Neuronal stem cell (in vitro differentiated cells): ENCODE measurements at regions not wholly inside any gene's neighbourhood (a gene's known extent, or its start where the extent isn't known, plus 50 kb on each side); places are given as distances from the start of the nearest gene placed in this dataset.

Source experiments
- DNase-seq: peaks from one replicate; pipeline ENCODE4 v3.0.0-alpha.2; 2013; ENCODE audit warnings: low spot score
- H2AFZ ChIP-seq: one replicate; pipeline ENCODE4 v1.6.1; 2013; ENCODE audit warnings: mild to moderate bottlenecking, low read length, inconsistent platforms
- H2AK5ac ChIP-seq: 2 replicates; pipeline ENCODE4 v1.6.1; 2013; ENCODE audit warnings: low read depth, mild to moderate bottlenecking, inconsistent platforms, low read length, moderate library complexity, mixed read lengths
- H2BK120ac ChIP-seq: 2 replicates; pipeline ENCODE4 v1.6.1; 2013; ENCODE audit warnings: low read depth, mild to moderate bottlenecking, inconsistent platforms, low read length, moderate library complexity, mixed read lengths
- H2BK12ac ChIP-seq: one replicate; pipeline ENCODE4 v1.6.1; 2013; ENCODE audit warnings: low read length, inconsistent platforms
- H2BK15ac ChIP-seq: 2 replicates; pipeline ENCODE4 v1.6.1; 2013; ENCODE audit warnings: mild to moderate bottlenecking, low read length, inconsistent platforms, mixed read lengths
- H2BK5ac ChIP-seq: one replicate; pipeline ENCODE4 v1.6.1; 2013; ENCODE audit warnings: inconsistent platforms, mild to moderate bottlenecking, low read length, moderate library complexity
- H3K14ac ChIP-seq: one replicate; pipeline ENCODE4 v1.6.1; 2013; ENCODE audit warnings: low read length, inconsistent platforms
- H3K18ac ChIP-seq: 2 replicates; pipeline ENCODE4 v1.6.1; 2013; ENCODE audit warnings: low read length, inconsistent platforms
- H3K23ac ChIP-seq: 2 replicates; pipeline ENCODE4 v1.6.1; 2013; ENCODE audit warnings: low read depth, mild to moderate bottlenecking, mixed read lengths, low read length, inconsistent platforms; ENCODE audit not compliant: poor library complexity
- H3K27ac ChIP-seq: replicated peaks from 3 replicates; pipeline ENCODE4 v1.5.1; 2013; ENCODE audit warnings: low read length, inconsistent platforms
- H3K27me3 ChIP-seq, 3 experiments: 2 replicates each; pipeline ENCODE4 v1.6.1; 2013; ENCODE audit warnings: low read length in 3 of 3, mild to moderate bottlenecking in 2 of 3, inconsistent platforms in 1 of 3, low read depth in 1 of 3, mixed read lengths in 1 of 3, moderate library complexity in 1 of 3; ENCODE audit not compliant: control insufficient read depth in 3 of 3, insufficient read depth in 3 of 3
- H3K36me3 ChIP-seq, 2 donors: replicated peaks in 1 of 2; 2 replicates each; pipeline ENCODE4 v1.6.1; 2013; ENCODE audit warnings: low read length in 2 of 2; ENCODE audit not compliant: control insufficient read depth in 2 of 2, insufficient read depth in 2 of 2
- H3K4ac ChIP-seq: 2 replicates; pipeline ENCODE4 v1.6.1; 2013; ENCODE audit warnings: inconsistent platforms, mild to moderate bottlenecking, low read length, moderate library complexity
- H3K4me1 ChIP-seq, 2 donors: 1 replicate in 1 of 2; 2 replicates in 1 of 2; pipeline ENCODE4 v1.6.1; 2013; ENCODE audit warnings: low read length in 2 of 2, low read depth in 1 of 2; ENCODE audit not compliant: control insufficient read depth in 2 of 2, insufficient read depth in 1 of 2
- H3K4me2 ChIP-seq: one replicate; pipeline ENCODE4 v1.6.1; 2013; ENCODE audit warnings: mild to moderate bottlenecking, low read length, inconsistent platforms; ENCODE audit not compliant: insufficient read depth, poor library complexity, severe bottlenecking
- H3K4me3 ChIP-seq, 2 donors: 2 replicates each; pipeline ENCODE4 v1.5.1; 2013; ENCODE audit warnings: low read length in 2 of 2, mild to moderate bottlenecking in 2 of 2, inconsistent platforms in 1 of 2, moderate library complexity in 1 of 2
- H3K79me1 ChIP-seq: one replicate; pipeline ENCODE4 v1.6.1; 2013; ENCODE audit warnings: low read depth, mild to moderate bottlenecking, inconsistent platforms, low read length, moderate library complexity
- H3K9ac ChIP-seq: one replicate; pipeline ENCODE4 v1.6.1; 2013; ENCODE audit warnings: mild to moderate bottlenecking, low read depth, low read length, inconsistent platforms; ENCODE audit not compliant: poor library complexity
- H3K9me3 ChIP-seq, 2 donors: replicated peaks in 1 of 2; 2 replicates each; pipeline versions ENCODE3 to v1.6.1; 2013; ENCODE audit warnings: low read length in 2 of 2, mild to moderate bottlenecking in 2 of 2, inconsistent platforms in 1 of 2, low read depth in 1 of 2, mixed read lengths in 1 of 2, moderate library complexity in 1 of 2; ENCODE audit not compliant: control insufficient read depth in 2 of 2, insufficient read depth in 1 of 2
- H4K8ac ChIP-seq: one replicate; pipeline ENCODE4 v1.6.1; 2013; ENCODE audit warnings: low read depth, mild to moderate bottlenecking, inconsistent platforms, low read length, moderate library complexity
- H4K91ac ChIP-seq: one replicate; pipeline ENCODE4 v1.6.1; 2013; ENCODE audit warnings: low read length, low read depth, mild to moderate bottlenecking, inconsistent platforms; ENCODE audit not compliant: poor library complexity
- WGBS, 2 donors: extraction: QIAGEN DNeasy Blood & Tissue Kit; methylation state at CpG; one replicate each; pipeline ENCODE4 v1.1.7; 2013; ENCODE audit warnings: missing lambda C conversion rate in 2 of 2, mixed read lengths in 1 of 2; ENCODE audit not compliant: insufficient read length in 2 of 2, insufficient replicate concordance in 1 of 2; ENCODE audit errors: extremely low coverage in 2 of 2; 5-methylcytosine and 5-hydroxymethylcytosine counted together

- Histone ChIP-seq H3K27ac (no peak overlapping the region), H3K36me3 (no peaks in the 10 kb centered on the region), H2BK120ac (no peak overlapping the region), H4K8ac (no peak overlapping the region), H2BK5ac (no peak overlapping the region), H3K27me3 (no peaks in the 10 kb centered on the region), H3K18ac (no peak overlapping the region), H3K79me1 (no peaks in the 10 kb centered on the region), H3K4me1 (no peaks in the 10 kb centered on the region), H2BK12ac (no peak overlapping the region), H2BK15ac (no peak overlapping the region), H3K4ac (no peak overlapping the region), H4K91ac (no peak overlapping the region), H3K9ac (no peak overlapping the region), H3K23ac (no peak overlapping the region), H2AFZ (peak overlapping the region; percentile 77), H3K4me2 (no peak overlapping the region), H3K4me3 (no peak overlapping the region), H3K14ac (no peak overlapping the region), H3K9me3 (no peaks in the 10 kb centered on the region), H2AK5ac (no peak overlapping the region)
- DNase-seq, result no peak
- no CpG with 5 or more reads among the region's 1 CpG for WGBS, 2 donors
Observed at GRCh38 chr3:25084016-25084415, 344.0 kb upstream of the RARB start.

GRCh38 chr3:25086721-25087120 is 341.3 kb upstream of the RARB start:
- Histone ChIP-seq H2BK15ac (no peak overlapping the region), H2AK5ac (no peak overlapping the region), H4K8ac (no peak overlapping the region), H3K23ac (no peak overlapping the region), H2AFZ (no peak overlapping the region), H3K4me3 (no peak overlapping the region), H3K4ac (no peak overlapping the region), H2BK5ac (no peak overlapping the region), H3K4me2 (no peak overlapping the region), H2BK12ac (no peak overlapping the region), H3K4me1 (peaks cover 0 to under 1% of the 10 kb centered on the region in 2 donors), H3K9ac (no peak overlapping the region), H3K9me3 (no peaks in the 10 kb centered on the region), H3K27me3 (no peaks in the 10 kb centered on the region), H3K79me1 (no peaks in the 10 kb centered on the region), H3K18ac (no peak overlapping the region), H3K14ac (no peak overlapping the region), H2BK120ac (no peak overlapping the region), H4K91ac (no peak overlapping the region), H3K36me3 (no peaks in the 10 kb centered on the region), H3K27ac (no peak overlapping the region)
- WGBS, 2 donors, result no CpG with 5 or more reads among the region's 3 CpGs
- no peak for DNase-seq

- H3K14ac ChIP-seq, result no peak overlapping the region
- no peak overlapping the region for H3K23ac ChIP-seq
- no peak overlapping the region for H2BK5ac ChIP-seq
- no peak overlapping the region for H2AK5ac ChIP-seq
- H2BK12ac ChIP-seq, result no peak overlapping the region
- no peak overlapping the region for H2BK15ac ChIP-seq
- DNase-seq, result no peak
- H3K18ac ChIP-seq, result no peak overlapping the region
- no peak overlapping the region for H3K4ac ChIP-seq
- H2BK120ac ChIP-seq, result no peak overlapping the region
- H3K9me3 ChIP-seq, result no peaks in the 10 kb centered on the region
- H4K91ac ChIP-seq, result no peak overlapping the region
- no peak overlapping the region for H3K4me3 ChIP-seq
- no peaks in the 10 kb centered on the region for H3K27me3 ChIP-seq
- no peak overlapping the region for H3K4me2 ChIP-seq
- H3K27ac ChIP-seq, result no peak overlapping the region
- peaks cover 0 to 4% of the 10 kb centered on the region in 2 donors for H3K4me1 ChIP-seq
- H4K8ac ChIP-seq, result no peak overlapping the region
- H3K36me3 ChIP-seq, result no peaks in the 10 kb centered on the region
- no peak overlapping the region for H3K9ac ChIP-seq
- no CpG with 5 or more reads among the region's 5 CpGs for WGBS, 2 donors
- H3K79me1 ChIP-seq, result no peaks in the 10 kb centered on the region
- H2AFZ ChIP-seq, result peak overlapping the region; percentile 31
Observed at GRCh38 chr3:25088284-25088683, 339.8 kb upstream of the RARB start.

- Histone ChIP-seq H3K27ac (no peak overlapping the region), H2AK5ac (no peak overlapping the region), H3K4me2 (no peak overlapping the region), H4K91ac (no peak overlapping the region), H2BK15ac (no peak overlapping the region), H3K9me3 (no peaks in the 10 kb centered on the region), H3K4me1 (peaks cover 0 to 4% of the 10 kb centered on the region in 2 donors), H3K18ac (no peak overlapping the region), H3K36me3 (no peaks in the 10 kb centered on the region), H2AFZ (no peak overlapping the region), H2BK5ac (no peak overlapping the region), H2BK12ac (no peak overlapping the region), H3K23ac (no peak overlapping the region), H4K8ac (no peak overlapping the region), H3K27me3 (no peaks in the 10 kb centered on the region), H3K4ac (no peak overlapping the region), H3K79me1 (no peaks in the 10 kb centered on the region), H3K14ac (no peak overlapping the region), H3K9ac (no peak overlapping the region), H3K4me3 (no peak overlapping the region), H2BK120ac (no peak overlapping the region)
- WGBS, 2 donors, result no CpG with 5 or more reads among the region's 6 CpGs
- no peak for DNase-seq
Observed at GRCh38 chr3:25090698-25091453, 337.2 kb upstream of the RARB start.
